Colonic mucosa (tissue), 4 donors: ENCODE measurements at regions not wholly inside any gene's neighbourhood (a gene's known extent, or its start where the extent isn't known, plus 50 kb on each side); places are given as distances from the start of the nearest gene placed in this dataset.

Experiments
- DNase-seq: peaks from one replicate; pipeline ENCODE4 v3.0.0-alpha.2; 2020
- H3K27ac ChIP-seq: fragments of 200-600 bp; one replicate; pipeline ENCODE4 v1.8.0; 2021
- H3K27me3 ChIP-seq: fragments of 200-600 bp; one replicate; pipeline ENCODE4 v1.8.0; 2021
- H3K36me3 ChIP-seq: fragments of 200-600 bp; one replicate; pipeline ENCODE4 v1.8.0; 2021
- H3K4me1 ChIP-seq: fragments of 200-600 bp; one replicate; pipeline ENCODE4 v1.8.0; 2021; ENCODE audit warnings: mild to moderate bottlenecking
- H3K4me3 ChIP-seq: fragments of 200-600 bp; one replicate; pipeline ENCODE4 v1.8.0; 2021
- H3K9ac ChIP-seq, 2 donors: one replicate each; pipeline ENCODE4 v1.7.0; 2013; ENCODE audit warnings: control low read depth in 2 of 2, low read depth in 2 of 2, low read length in 2 of 2
- H3K9me3 ChIP-seq: fragments of 200-600 bp; one replicate; pipeline ENCODE4 v1.8.0; 2021
- intact Hi-C: fragments of 100-400 bp; cut with DNase I; formaldehyde crosslinking; loops from one replicate; pipeline ENCODE4 v1.14.1; 2022
- TF ChIP-seq, protein P1 (sequence below): fragments of 200-600 bp; IDR thresholded peaks from one replicate; pipeline ENCODE4 v1.8.0; 2022; ENCODE audit warnings: antibody characterized with exemption, mild to moderate bottlenecking
- donor health status: healthy.
- donor health status: DM: no; HTN: no; CAD: no.
- donor health status: DM: no; HTN: no; CAD: no.

- DNase-seq = no peak
- no peak overlapping the region for H3K4me3 ChIP-seq
- H3K9ac ChIP-seq = no peak overlapping the region
- peaks cover 4% of the 10 kb centered on the region for H3K4me1 ChIP-seq
- no peaks in the 10 kb centered on the region for H3K36me3 ChIP-seq
- no peaks in the 10 kb centered on the region for H3K27me3 ChIP-seq
- intact Hi-C loops = loop anchor here (5.0 kb wide), 2 partner anchors 43 to 193 kb away; no protein-coding TSS in a partner anchor
- H3K9me3 ChIP-seq = no peaks in the 10 kb centered on the region
- no peak overlapping the region for H3K27ac ChIP-seq
- TF ChIP-seq, protein P1, sequence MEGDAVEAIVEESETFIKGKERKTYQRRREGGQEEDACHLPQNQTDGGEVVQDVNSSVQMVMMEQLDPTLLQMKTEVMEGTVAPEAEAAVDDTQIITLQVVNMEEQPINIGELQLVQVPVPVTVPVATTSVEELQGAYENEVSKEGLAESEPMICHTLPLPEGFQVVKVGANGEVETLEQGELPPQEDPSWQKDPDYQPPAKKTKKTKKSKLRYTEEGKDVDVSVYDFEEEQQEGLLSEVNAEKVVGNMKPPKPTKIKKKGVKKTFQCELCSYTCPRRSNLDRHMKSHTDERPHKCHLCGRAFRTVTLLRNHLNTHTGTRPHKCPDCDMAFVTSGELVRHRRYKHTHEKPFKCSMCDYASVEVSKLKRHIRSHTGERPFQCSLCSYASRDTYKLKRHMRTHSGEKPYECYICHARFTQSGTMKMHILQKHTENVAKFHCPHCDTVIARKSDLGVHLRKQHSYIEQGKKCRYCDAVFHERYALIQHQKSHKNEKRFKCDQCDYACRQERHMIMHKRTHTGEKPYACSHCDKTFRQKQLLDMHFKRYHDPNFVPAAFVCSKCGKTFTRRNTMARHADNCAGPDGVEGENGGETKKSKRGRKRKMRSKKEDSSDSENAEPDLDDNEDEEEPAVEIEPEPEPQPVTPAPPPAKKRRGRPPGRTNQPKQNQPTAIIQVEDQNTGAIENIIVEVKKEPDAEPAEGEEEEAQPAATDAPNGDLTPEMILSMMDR = no peak
Measured at GRCh38 chr2:38509947-38510326, 92.8 kb downstream of the HNRNPLL start.

DNA sequence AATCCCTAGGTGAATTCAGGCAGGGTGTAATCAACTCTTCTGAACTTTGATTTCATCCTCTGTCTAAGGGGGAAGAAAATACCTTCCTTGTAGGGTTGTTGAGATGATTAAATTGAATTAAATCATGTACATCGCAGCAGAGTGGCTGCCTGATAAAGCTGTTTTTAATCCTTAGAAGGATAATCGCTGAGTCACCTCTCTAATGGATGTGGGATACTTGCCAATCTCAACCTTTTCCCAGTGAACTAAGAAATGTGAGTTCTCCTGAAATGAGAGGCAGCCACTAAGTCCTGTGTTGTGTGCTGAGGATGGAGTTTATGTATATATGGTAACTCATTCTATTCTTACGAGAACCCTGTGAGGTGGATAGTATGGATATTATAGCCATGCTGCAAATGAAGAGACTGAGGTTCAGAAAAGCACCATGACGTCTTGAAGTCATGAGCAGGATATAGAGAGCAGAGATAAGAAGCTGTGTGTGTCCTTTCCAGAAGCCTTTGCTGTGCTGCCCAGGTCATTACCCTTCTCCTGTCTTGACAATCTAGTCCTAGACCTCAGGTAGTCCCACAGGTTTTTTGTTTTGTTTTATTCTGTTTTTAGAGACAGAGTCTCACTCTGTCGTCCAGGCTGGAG is 93.3 kb downstream of the HNRNPLL start:
- no peak for DNase-seq
- Histone ChIP-seq H3K27me3 (no peaks in the 10 kb centered on the region), H3K36me3 (no peaks in the 10 kb centered on the region), H3K9ac (no peak overlapping the region), H3K9me3 (no peaks in the 10 kb centered on the region), H3K27ac (no peak overlapping the region), H3K4me3 (no peak overlapping the region), H3K4me1 (peaks cover 4% of the 10 kb centered on the region)
- TF ChIP-seq, protein P1 = no peak
- intact Hi-C loops = loop anchor here (5.0 kb wide), 2 partner anchors 42 to 192 kb away; no protein-coding TSS in a partner anchor

- TF ChIP-seq, protein P1 = peak; percentile 60
- Histone ChIP-seq H3K9ac (no peak overlapping the region), H3K27me3 (no peaks in the 10 kb centered on the region), H3K9me3 (no peaks in the 10 kb centered on the region), H3K36me3 (no peaks in the 10 kb centered on the region), H3K27ac (no peak overlapping the region), H3K4me3 (no peak overlapping the region), H3K4me1 (peaks cover 4% of the 10 kb centered on the region)
- peak; percentile 92 for DNase-seq
- intact Hi-C loops = loop anchor here (5.0 kb wide), 2 partner anchors 41 to 191 kb away; no protein-coding TSS in a partner anchor
Measured at GRCh38 chr2:38508311-38509039, 94.3 kb downstream of the HNRNPLL start.

DNA sequence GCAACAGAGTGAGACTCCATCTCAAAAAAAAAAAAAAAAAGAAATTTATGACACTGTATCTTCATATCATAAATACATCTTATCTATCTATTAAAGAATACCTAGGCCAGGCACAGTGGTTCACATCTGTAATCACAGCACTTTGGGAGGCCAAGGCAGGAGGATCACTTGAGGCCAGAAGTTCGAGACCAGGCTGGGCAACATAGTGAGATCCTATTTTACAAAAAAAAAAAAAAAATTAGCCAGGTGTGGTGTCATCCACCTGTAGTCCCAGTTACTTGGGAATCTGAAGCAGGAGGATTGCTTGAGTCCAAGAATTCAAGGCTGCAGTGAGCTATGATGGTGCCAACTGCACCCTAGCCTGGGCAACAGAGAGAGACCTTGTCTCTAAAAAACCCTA is 95.0 kb downstream of the HNRNPLL start:
- Histone ChIP-seq H3K27ac (no peak overlapping the region), H3K9me3 (no peaks in the 10 kb centered on the region), H3K36me3 (no peaks in the 10 kb centered on the region), H3K27me3 (no peaks in the 10 kb centered on the region), H3K9ac (no peak overlapping the region), H3K4me1 (peaks cover 4% of the 10 kb centered on the region), H3K4me3 (no peak overlapping the region)
- TF ChIP-seq, protein P1 = no peak
- DNase-seq = no peak
- intact Hi-C loops = loop anchor here (5.0 kb wide), 2 partner anchors 40 to 190 kb away; no protein-coding TSS in a partner anchor

GRCh38 chr2:38505779-38506178 is 96.9 kb downstream of the HNRNPLL start:
- Histone ChIP-seq H3K36me3 (no peaks in the 10 kb centered on the region), H3K27me3 (no peaks in the 10 kb centered on the region), H3K9ac (no peak overlapping the region), H3K4me1 (peaks cover 4% of the 10 kb centered on the region), H3K27ac (peak overlapping the region; percentile 35), H3K4me3 (no peak overlapping the region), H3K9me3 (no peaks in the 10 kb centered on the region)
- DNase-seq = no peak
- TF ChIP-seq, protein P1 = no peak
- intact Hi-C loops = loop anchor here (5.0 kb wide), 2 partner anchors 38 to 188 kb away; no protein-coding TSS in a partner anchor
